ENCODE measurements at regions not wholly inside any gene's neighbourhood (a gene's known extent, or its start where the extent isn't known, plus 50 kb on each side); places are given as distances from the start of the nearest gene placed in this dataset.

DNA sequence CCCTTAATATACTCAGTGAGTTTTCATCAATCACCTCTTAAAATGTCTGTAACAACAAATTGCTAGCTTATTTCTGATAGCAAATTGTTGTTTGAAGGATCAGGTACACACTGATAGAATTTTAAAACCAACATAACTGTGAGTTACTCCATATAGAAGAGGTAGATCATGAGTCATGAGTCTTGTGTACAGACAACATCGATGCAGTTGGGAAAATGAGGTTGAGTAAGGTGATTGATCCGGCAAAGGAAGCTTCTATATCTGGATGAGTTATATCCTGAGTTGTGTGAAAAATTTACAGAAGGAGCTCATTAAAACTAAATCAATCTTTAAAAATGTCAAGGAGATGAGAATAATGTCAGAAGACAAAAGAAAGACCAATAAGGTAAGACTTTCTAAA, 604.6 kb upstream of the RGMB start:
- H3K36me3 ChIP-seq (ENCODE audit: insufficient read depth, low read length, poor library complexity, severe bottlenecking) = no peaks in the 10 kb centered on the region
- ChIA-PET CTCF (no interaction called here), POLR2A (ENCODE audit: low non-redundant PET) (no interaction called here)
- H3K4me1 ChIP-seq (ENCODE audit: insufficient read depth, low read length, poor library complexity, severe bottlenecking) = no peaks in the 10 kb centered on the region
- intact Hi-C loops (cut with micrococcal nuclease; ENCODE audit: unreplicated experiment) = no loop called here
- no peak for DNase-seq (ENCODE audit: low spot score)
- no peak overlapping the region for H3K4me3 ChIP-seq (ENCODE audit: low read depth, low read length, poor library complexity, severe bottlenecking)
- no TSS peak for BruUV-seq (replicated peaks)
- TF ChIP-seq, protein P1, sequence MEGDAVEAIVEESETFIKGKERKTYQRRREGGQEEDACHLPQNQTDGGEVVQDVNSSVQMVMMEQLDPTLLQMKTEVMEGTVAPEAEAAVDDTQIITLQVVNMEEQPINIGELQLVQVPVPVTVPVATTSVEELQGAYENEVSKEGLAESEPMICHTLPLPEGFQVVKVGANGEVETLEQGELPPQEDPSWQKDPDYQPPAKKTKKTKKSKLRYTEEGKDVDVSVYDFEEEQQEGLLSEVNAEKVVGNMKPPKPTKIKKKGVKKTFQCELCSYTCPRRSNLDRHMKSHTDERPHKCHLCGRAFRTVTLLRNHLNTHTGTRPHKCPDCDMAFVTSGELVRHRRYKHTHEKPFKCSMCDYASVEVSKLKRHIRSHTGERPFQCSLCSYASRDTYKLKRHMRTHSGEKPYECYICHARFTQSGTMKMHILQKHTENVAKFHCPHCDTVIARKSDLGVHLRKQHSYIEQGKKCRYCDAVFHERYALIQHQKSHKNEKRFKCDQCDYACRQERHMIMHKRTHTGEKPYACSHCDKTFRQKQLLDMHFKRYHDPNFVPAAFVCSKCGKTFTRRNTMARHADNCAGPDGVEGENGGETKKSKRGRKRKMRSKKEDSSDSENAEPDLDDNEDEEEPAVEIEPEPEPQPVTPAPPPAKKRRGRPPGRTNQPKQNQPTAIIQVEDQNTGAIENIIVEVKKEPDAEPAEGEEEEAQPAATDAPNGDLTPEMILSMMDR (conservative IDR thresholded peaks at IDR 0.05; ENCODE audit: low read depth, low read length) = no peak
- H3K27me3 ChIP-seq (replicated peaks; ENCODE audit: insufficient read depth, low read depth, low read length, poor library complexity) = peaks cover 12% of the 10 kb centered on the region
- no peaks in the 10 kb centered on the region for H3K9me3 ChIP-seq (ENCODE audit: low read depth, low read length, poor library complexity, severe bottlenecking)
- H3K27ac ChIP-seq (ENCODE audit: low read depth, low read length, poor library complexity, severe bottlenecking) = no peak overlapping the region

DNA sequence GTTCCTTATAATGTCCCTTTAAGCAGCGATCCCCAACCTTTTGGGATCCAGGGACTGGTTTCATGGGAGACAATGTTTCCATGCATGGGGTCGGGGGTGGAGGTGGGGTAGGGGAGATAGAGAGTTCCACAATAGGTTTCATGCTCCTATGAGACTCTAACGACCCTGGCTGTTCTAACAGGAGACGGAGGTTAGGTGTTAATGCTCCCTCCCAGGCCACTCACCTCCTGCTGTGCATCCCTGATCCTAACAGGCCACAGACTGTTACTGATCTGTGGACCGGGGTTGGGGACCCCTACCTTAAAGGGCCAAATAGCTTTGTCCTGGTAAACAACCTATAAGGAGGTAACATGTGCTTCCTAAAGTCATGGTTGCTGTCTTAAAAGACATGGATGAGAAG, 602.5 kb upstream of the RGMB start:
- no peak for DNase-seq (ENCODE audit: low spot score)
- H3K9me3 ChIP-seq (ENCODE audit: low read depth, low read length, poor library complexity, severe bottlenecking) = no peaks in the 10 kb centered on the region
- no peaks in the 10 kb centered on the region for H3K4me1 ChIP-seq (ENCODE audit: insufficient read depth, low read length, poor library complexity, severe bottlenecking)
- no peak overlapping the region for H3K4me3 ChIP-seq (ENCODE audit: low read depth, low read length, poor library complexity, severe bottlenecking)
- no peak overlapping the region for H3K27ac ChIP-seq (ENCODE audit: low read depth, low read length, poor library complexity, severe bottlenecking)
- no peaks in the 10 kb centered on the region for H3K36me3 ChIP-seq (ENCODE audit: insufficient read depth, low read length, poor library complexity, severe bottlenecking)
- POLR2A ChIA-PET (ENCODE audit: low non-redundant PET) = no interaction called here
- H3K27me3 ChIP-seq (replicated peaks; ENCODE audit: insufficient read depth, low read depth, low read length, poor library complexity) = peaks cover 12% of the 10 kb centered on the region
- intact Hi-C loops (cut with micrococcal nuclease; ENCODE audit: unreplicated experiment) = no loop called here
- no peak for TF ChIP-seq EZH2 (IDR thresholded peaks at IDR 0.05; ENCODE audit: borderline replicate concordance, low read depth, low read length, poor library complexity, severe bottlenecking)
- TF ChIP-seq, protein P1 (conservative IDR thresholded peaks at IDR 0.05; ENCODE audit: low read depth, low read length) = no peak
- CTCF ChIA-PET = no interaction called here
- no TSS peak for BruUV-seq (replicated peaks)

DNA sequence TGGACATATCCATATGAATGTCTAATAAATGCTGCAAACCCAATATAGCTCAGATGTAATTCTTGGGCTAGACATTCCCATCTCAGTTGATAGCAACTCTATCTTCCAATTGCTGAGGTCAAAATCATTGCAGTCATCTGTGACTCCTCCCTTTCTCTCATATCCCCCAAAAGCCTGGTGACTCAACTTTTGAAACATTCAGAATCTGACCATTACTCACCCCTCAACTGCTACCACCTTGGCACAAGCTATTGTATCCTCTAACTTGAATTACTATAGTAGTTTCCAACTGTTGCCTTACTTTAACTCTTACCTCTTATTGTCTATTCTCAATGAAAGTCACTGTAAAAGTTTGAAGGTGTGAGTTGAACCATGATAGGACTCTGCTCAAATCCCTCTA, 600.1 kb upstream of the RGMB start:
- no peak overlapping the region for H3K4me3 ChIP-seq (ENCODE audit: low read depth, low read length, poor library complexity, severe bottlenecking)
- no peak for TF ChIP-seq EZH2 (IDR thresholded peaks at IDR 0.05; ENCODE audit: borderline replicate concordance, low read depth, low read length, poor library complexity, severe bottlenecking)
- TF ChIP-seq, protein P1 (conservative IDR thresholded peaks at IDR 0.05; ENCODE audit: low read depth, low read length) = no peak
- H3K4me1 ChIP-seq (ENCODE audit: insufficient read depth, low read length, poor library complexity, severe bottlenecking) = no peaks in the 10 kb centered on the region
- intact Hi-C loops (cut with micrococcal nuclease; ENCODE audit: unreplicated experiment) = no loop called here
- no peaks in the 10 kb centered on the region for H3K9me3 ChIP-seq (ENCODE audit: low read depth, low read length, poor library complexity, severe bottlenecking)
- no TSS peak for BruUV-seq (replicated peaks)
- DNase-seq (ENCODE audit: low spot score) = no peak
- peaks cover 12% of the 10 kb centered on the region for H3K27me3 ChIP-seq (replicated peaks; ENCODE audit: insufficient read depth, low read depth, low read length, poor library complexity)
- no peak overlapping the region for H3K27ac ChIP-seq (ENCODE audit: low read depth, low read length, poor library complexity, severe bottlenecking)
- no peaks in the 10 kb centered on the region for H3K36me3 ChIP-seq (ENCODE audit: insufficient read depth, low read length, poor library complexity, severe bottlenecking)
- POLR2A ChIA-PET (ENCODE audit: low non-redundant PET) = no interaction called here
- CTCF ChIA-PET = no interaction called here
